Cardiac muscle cell (in vitro differentiated cells and primary cell): ENCODE measurements at regions not wholly inside any gene's neighbourhood (a gene's known extent, or its start where the extent isn't known, plus 50 kb on each side); places are given as distances from the start of the nearest gene placed in this dataset.
"Not testable (repeated sequence)": the region's sequence is repeated elsewhere in the genome, so short reads cannot be mapped to it uniquely, and the experiment has no call there.

ENCODE experiments used
- DNase-seq, 2 donors: peaks; one replicate each; pipeline versions ENCODE4 v3.0.0 to v3.0.0-alpha.2; 2010 to 2017; ENCODE audit warnings: low read depth in 1 of 2, low spot score in 1 of 2
- H3K27ac ChIP-seq: fragments of 200-600 bp; sonication (generic); 2 replicates; pipeline ENCODE4 v1.5.1; 2016
- H3K27me3 ChIP-seq: fragments of 200-600 bp; sonication (generic); 2 replicates; pipeline ENCODE4 v1.6.0; 2016; ENCODE audit warnings: control low read depth
- H3K36me3 ChIP-seq: fragments of 200-600 bp; sonication (generic); 2 replicates; pipeline ENCODE4 v1.5.1; 2016; ENCODE audit warnings: control low read depth
- H3K4me1 ChIP-seq: fragments of 200-600 bp; sonication (generic); 2 replicates; pipeline ENCODE4 v1.8.1; 2017; ENCODE audit warnings: low read depth, mild to moderate bottlenecking, mixed run types
- H3K4me3 ChIP-seq: fragments of 200-600 bp; sonication (generic); 2 replicates; pipeline ENCODE4 v1.5.1; 2016; ENCODE audit warnings: mild to moderate bottlenecking
- H3K9me3 ChIP-seq: fragments of 200-600 bp; sonication (generic); 2 replicates; pipeline ENCODE4 v1.5.1; 2017; ENCODE audit warnings: low read depth, mild to moderate bottlenecking, control low read depth
- TF ChIP-seq, protein P1 (sequence below): IDR thresholded peaks from 2 replicates; pipeline ENCODE4 v1.5.1; 2012; ENCODE audit warnings: low read depth, mild to moderate bottlenecking, low read length

DNA sequence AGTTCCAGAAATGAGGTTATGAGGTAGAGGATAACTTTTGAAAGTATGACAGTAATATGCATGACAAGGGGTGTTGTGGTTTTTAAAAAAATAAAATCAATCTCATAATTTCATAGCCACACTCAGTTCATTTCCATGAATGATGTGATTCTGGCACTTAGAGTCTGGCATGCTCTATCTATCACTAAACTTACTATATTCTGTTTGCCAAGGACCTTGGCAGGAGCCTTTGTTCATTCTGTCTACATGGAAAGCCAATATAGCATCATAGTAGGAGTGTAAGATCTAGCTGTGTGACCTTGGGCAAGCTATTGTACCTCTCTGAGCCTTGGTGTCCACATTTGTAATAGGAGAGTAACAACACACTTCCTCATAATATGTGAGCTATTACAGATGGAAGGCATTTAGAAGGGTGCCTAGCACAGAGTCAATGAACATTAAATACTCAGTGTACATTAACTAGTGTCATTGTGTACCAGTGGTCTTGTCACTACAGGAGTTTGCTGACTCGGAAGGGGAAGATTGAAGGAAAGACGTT lies 507.6 kb downstream of the SOX6 start:
- Histone ChIP-seq H3K4me3 (no peak overlapping the region), H3K27ac (peak overlapping the region; percentile 39), H3K4me1 (no peaks in the 10 kb centered on the region), H3K36me3 (no peaks in the 10 kb centered on the region), H3K9me3 (no peaks in the 10 kb centered on the region), H3K27me3 (no peaks in the 10 kb centered on the region)
- no peak for DNase-seq
- TF ChIP-seq, protein P1, sequence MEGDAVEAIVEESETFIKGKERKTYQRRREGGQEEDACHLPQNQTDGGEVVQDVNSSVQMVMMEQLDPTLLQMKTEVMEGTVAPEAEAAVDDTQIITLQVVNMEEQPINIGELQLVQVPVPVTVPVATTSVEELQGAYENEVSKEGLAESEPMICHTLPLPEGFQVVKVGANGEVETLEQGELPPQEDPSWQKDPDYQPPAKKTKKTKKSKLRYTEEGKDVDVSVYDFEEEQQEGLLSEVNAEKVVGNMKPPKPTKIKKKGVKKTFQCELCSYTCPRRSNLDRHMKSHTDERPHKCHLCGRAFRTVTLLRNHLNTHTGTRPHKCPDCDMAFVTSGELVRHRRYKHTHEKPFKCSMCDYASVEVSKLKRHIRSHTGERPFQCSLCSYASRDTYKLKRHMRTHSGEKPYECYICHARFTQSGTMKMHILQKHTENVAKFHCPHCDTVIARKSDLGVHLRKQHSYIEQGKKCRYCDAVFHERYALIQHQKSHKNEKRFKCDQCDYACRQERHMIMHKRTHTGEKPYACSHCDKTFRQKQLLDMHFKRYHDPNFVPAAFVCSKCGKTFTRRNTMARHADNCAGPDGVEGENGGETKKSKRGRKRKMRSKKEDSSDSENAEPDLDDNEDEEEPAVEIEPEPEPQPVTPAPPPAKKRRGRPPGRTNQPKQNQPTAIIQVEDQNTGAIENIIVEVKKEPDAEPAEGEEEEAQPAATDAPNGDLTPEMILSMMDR = no peak

DNA sequence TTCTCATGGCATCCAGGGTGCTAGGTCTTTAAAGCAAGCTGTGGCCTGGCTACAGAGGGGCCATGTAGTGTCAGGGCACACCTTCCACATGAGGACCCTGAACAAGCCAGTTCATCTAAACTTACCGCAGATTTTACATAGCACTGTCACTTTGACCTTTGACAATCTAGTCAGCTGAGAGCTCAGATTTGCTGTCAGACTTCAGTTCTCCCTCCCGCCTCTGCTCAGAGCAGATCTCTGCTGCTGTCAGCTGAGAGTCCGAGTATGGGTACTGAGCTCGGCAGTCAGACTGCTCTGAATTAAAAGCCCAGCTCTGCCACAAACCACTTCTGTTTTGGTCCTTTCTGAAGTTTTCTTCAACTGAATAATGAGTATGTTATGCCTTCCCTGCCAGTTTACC lies 507.1 kb downstream of the SOX6 start:
- Histone ChIP-seq H3K9me3 (no peaks in the 10 kb centered on the region), H3K36me3 (no peaks in the 10 kb centered on the region), H3K4me3 (no peak overlapping the region), H3K4me1 (no peaks in the 10 kb centered on the region), H3K27me3 (no peaks in the 10 kb centered on the region), H3K27ac (peak overlapping the region; percentile 39)
- peak in 1 of 2 donors; percentile 40 for DNase-seq
- TF ChIP-seq, protein P1 = no peak

DNA sequence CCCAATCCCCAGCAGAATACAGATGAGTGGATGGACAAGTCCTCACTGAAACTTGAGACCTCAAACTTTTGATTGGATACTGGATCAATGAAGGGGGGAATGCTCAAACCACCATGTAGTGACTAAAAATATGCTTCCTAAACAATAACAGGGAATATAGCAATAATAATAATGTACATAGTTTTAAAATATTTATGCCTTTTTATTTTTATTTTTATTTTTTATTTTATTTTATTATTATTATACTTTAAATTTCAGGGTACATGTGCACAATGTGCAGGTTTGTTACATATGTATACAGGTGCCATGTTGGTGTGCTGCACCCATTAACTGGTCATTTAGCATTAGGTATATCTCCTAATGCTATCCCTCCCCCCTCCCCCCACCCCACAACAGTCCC lies 506.0 kb downstream of the SOX6 start:
- not testable (repeated sequence) for H3K27me3 ChIP-seq, H3K4me3 ChIP-seq, DNase-seq, H3K4me1 ChIP-seq, H3K9me3 ChIP-seq, H3K36me3 ChIP-seq, H3K27ac ChIP-seq

DNA sequence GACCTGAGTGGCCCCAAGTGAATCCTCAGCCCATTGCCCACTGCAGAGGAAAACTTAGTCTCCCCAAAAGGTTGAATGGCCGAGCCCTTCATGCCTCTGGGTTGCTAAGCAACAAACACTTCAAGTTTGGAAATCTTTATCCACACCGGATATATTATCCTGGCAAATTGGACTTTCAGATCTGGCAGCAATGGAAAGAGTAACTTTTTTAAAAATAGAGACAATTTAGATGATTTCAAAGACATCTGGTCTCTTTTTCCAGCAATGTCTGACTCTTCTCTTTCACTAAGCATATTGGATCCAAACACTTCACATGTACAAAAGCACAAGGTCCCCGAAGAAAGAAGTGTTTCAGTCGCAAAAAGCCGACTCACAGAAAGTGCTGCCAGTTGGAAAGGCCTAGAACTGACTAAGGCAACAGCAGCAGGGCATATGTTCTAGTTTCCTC lies 505.3 kb downstream of the SOX6 start:
- Histone ChIP-seq H3K36me3 (no peaks in the 10 kb centered on the region), H3K4me3 (no peak overlapping the region), H3K27ac (no peak overlapping the region), H3K27me3 (no peaks in the 10 kb centered on the region), H3K4me1 (peaks cover 10% of the 10 kb centered on the region), H3K9me3 (no peaks in the 10 kb centered on the region)
- peak in 1 of 2 donors; percentile 44 for DNase-seq
- TF ChIP-seq, protein P1 = no peak

DNA sequence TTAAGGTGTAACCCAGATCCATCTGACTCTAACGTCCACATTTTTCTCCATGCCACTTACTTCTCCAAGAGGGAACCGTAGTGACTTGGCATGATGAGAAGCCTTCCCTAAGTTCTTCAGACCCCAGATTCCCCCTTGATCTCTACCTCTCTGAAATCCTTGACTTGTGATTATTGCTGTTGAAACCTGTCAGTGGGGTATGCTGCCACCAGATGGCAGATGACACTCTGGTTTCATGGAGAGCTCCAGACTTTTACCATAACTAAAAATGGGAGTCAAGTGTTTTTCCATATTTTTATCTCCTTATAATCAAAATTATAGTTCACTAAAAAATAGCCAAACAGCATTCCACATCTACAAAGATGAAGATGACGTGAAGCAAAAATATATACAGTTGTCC lies 504.2 kb downstream of the SOX6 start:
- H3K9me3 ChIP-seq = no peaks in the 10 kb centered on the region
- H3K27me3 ChIP-seq = no peaks in the 10 kb centered on the region
- H3K36me3 ChIP-seq = no peaks in the 10 kb centered on the region
- H3K4me3 ChIP-seq = no peak overlapping the region
- TF ChIP-seq, protein P1 = peak; percentile 28
- no peak overlapping the region for H3K27ac ChIP-seq
- DNase-seq = no peak
- H3K4me1 ChIP-seq = peaks cover 10% of the 10 kb centered on the region

DNA sequence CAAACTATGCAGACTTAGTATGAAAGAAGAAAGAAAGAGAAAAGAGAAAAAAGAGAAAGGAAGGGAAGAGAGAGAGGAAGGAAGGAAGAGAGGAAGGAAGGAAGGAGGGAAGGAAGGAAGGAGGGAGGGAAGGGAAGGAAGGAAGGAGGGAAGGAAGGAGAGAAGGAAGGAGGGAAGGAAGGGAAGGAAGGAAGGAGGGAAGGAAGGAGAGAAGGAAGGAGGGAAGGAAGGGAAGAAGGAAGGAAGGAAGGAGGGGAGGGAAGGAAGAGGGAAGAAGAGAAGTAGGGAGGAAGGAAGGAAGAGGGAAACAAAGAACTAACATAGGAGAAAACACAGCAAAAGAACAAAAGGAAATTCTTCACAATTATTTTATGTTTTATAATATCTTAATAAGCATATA lies 502.1 kb downstream of the SOX6 start:
- Histone ChIP-seq H3K27me3 (no peaks in the 10 kb centered on the region), H3K36me3 (no peaks in the 10 kb centered on the region), H3K9me3 (no peaks in the 10 kb centered on the region), H3K27ac (no peak overlapping the region), H3K4me1 (peaks cover 10% of the 10 kb centered on the region), H3K4me3 (no peak overlapping the region)
- no peak for DNase-seq
- TF ChIP-seq, protein P1 = no peak
